Rectal smooth muscle tissue (tissue), 1 donor: ENCODE measurements at regions not wholly inside any gene's neighbourhood (a gene's known extent, or its start where the extent isn't known, plus 50 kb on each side); places are given as distances from the start of the nearest gene placed in this dataset.

Experiments used
- H3K27ac ChIP-seq: one replicate; pipeline ENCODE4 v1.7.0; 2013; ENCODE audit warnings: low read depth, low read length, inconsistent platforms
- H3K27me3 ChIP-seq: one replicate; pipeline ENCODE4 v1.7.0; 2013; ENCODE audit warnings: low read length; ENCODE audit not compliant: control insufficient read depth, insufficient read depth
- H3K36me3 ChIP-seq: one replicate; pipeline ENCODE4 v1.7.0; 2013; ENCODE audit warnings: low read length; ENCODE audit not compliant: control insufficient read depth, insufficient read depth
- H3K4me1 ChIP-seq: one replicate; pipeline ENCODE4 v1.7.0; 2013; ENCODE audit warnings: low read length; ENCODE audit not compliant: control insufficient read depth, insufficient read depth
- H3K4me3 ChIP-seq: one replicate; pipeline ENCODE4 v1.7.0; 2013; ENCODE audit warnings: low read length
- H3K9ac ChIP-seq: one replicate; pipeline ENCODE4 v1.7.0; 2013; ENCODE audit warnings: low read length

DNA sequence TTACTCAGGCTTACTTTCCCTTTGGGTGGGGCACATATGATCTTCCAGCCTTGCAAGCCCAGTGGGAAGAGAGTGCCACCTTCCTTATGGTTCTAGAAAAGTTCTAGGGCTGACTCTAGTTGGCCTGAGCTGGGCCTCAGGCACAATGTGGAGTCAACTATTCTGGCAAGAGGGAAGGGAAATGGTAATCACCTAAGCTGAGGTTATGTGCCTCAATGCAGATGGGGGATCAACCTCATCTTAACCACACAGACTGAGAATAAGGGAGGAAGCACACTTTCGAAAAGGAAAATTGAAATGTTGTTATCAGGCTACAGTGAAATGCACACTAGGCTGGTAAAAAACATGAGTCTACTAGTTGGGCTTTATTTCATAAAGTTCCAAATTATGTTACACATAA is 77.5 kb upstream of the RMST start:
- no peaks in the 10 kb centered on the region for H3K27me3 ChIP-seq
- no peak overlapping the region for H3K9ac ChIP-seq
- H3K4me3 ChIP-seq = no peak overlapping the region
- no peaks in the 10 kb centered on the region for H3K4me1 ChIP-seq
- H3K27ac ChIP-seq = no peak overlapping the region
- H3K36me3 ChIP-seq = no peaks in the 10 kb centered on the region

DNA sequence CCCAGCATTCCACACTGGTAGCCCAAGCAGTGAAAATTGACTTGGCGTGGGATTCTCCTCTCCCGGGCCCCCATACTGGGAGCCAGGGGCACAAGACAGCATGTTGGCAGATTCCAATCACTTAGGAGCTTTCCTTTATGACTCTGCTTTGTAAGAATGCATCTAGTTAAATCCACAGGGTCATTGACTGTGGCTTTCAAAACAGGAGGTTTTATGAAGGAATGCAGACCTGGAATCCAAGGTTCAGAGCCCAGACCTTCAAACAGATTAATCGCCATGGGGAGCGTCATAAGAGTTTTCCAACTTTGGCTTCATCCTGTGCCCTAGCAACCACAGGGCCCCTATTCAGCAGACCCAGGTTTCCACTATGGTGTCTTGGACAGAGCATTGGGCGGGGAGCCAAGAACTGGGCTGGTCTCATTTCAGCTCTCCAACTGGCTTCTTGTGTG is 76.4 kb upstream of the RMST start:
- no peak overlapping the region for H3K9ac ChIP-seq
- H3K27me3 ChIP-seq = no peaks in the 10 kb centered on the region
- H3K27ac ChIP-seq = no peak overlapping the region
- no peak overlapping the region for H3K4me3 ChIP-seq
- H3K4me1 ChIP-seq = no peaks in the 10 kb centered on the region
- H3K36me3 ChIP-seq = no peaks in the 10 kb centered on the region

DNA sequence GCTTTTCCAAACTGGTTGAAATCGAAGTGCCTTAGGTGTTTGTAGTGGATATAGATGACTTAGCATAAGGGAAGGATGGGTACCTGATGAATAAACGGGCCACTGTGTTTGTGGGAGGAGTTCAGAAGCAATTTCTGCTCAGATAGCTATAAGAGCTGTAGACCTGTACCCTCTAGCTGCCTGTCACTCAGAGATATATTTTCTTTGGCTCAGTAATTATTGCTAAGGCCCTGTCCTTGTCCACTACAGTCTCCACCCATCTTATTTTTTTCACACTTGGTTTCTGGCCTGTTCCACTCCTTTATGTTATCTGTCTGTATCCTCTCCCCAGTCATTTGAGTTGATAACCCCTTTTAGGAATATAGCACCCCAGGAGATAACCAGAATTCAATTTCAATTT is 74.8 kb upstream of the RMST start:
- no peak overlapping the region for H3K9ac ChIP-seq
- no peaks in the 10 kb centered on the region for H3K36me3 ChIP-seq
- H3K4me3 ChIP-seq = no peak overlapping the region
- no peaks in the 10 kb centered on the region for H3K4me1 ChIP-seq
- H3K27ac ChIP-seq = no peak overlapping the region
- H3K27me3 ChIP-seq = no peaks in the 10 kb centered on the region

DNA sequence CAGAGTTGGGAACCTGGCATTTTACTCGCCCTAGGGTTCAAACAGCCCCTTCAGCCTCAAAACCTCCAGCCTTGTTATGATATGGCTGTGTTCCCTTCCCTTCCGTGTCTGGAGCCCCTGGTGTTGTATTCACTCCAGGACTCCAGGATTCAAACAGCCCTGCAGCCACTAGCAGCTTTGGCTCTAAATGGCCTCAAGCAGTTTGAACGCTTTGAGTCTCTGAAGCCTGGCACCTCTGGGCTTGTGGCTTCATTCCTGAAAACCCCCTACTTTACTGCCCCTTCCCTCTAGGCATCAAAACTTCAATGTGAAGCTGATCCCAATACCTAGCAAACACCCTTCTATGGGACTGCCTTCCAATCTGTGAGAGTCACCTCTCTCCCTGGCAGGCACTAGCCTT is 67.9 kb upstream of the RMST start:
- no peak overlapping the region for H3K27ac ChIP-seq
- no peak overlapping the region for H3K9ac ChIP-seq
- no peak overlapping the region for H3K4me3 ChIP-seq
- H3K27me3 ChIP-seq = no peaks in the 10 kb centered on the region
- H3K4me1 ChIP-seq = no peaks in the 10 kb centered on the region
- H3K36me3 ChIP-seq = no peaks in the 10 kb centered on the region

DNA sequence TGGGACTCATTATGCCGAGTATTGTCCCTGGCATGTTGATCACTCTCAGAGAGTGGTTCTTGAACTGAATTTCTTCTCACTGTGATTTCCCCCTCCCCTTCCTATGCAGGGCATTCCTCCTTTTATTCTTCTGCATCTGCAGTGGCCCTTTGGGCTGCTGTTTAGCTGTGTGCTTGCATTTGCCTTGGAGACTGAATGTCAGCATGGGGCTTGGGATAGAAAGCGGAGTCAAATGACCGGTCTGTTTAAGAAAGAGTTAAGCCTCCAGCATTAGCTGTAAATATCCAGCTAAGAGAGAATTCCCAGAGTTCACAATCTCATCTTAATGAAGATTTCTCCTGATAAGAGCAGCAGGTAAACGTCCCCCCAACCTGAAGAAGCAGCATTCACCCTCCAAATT is 65.6 kb upstream of the RMST start:
- no peak overlapping the region for H3K9ac ChIP-seq
- no peak overlapping the region for H3K27ac ChIP-seq
- H3K36me3 ChIP-seq = no peaks in the 10 kb centered on the region
- H3K4me1 ChIP-seq = no peaks in the 10 kb centered on the region
- no peaks in the 10 kb centered on the region for H3K27me3 ChIP-seq
- H3K4me3 ChIP-seq = no peak overlapping the region

DNA sequence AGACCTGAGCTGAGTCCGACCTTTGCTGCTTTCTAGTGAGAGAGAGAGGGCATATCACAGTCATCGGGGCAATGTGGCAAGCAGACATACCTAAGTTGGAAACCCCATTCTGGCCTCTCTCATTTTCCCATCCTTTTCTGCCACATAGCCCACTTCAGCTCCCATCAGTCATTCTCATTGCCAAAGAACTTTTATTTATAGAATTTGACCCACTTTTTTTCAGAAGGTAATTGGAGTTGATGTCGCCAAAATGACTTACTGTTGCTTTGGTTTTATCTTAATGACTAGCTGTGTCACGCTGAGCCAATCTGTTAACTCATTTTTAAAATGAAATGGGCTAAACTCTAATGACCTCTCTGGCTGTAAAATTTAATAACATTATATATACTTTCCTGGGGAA is 63.9 kb upstream of the RMST start:
- Histone ChIP-seq H3K27me3 (no peaks in the 10 kb centered on the region), H3K9ac (no peak overlapping the region), H3K4me3 (no peak overlapping the region), H3K36me3 (no peaks in the 10 kb centered on the region), H3K4me1 (no peaks in the 10 kb centered on the region), H3K27ac (no peak overlapping the region)

DNA sequence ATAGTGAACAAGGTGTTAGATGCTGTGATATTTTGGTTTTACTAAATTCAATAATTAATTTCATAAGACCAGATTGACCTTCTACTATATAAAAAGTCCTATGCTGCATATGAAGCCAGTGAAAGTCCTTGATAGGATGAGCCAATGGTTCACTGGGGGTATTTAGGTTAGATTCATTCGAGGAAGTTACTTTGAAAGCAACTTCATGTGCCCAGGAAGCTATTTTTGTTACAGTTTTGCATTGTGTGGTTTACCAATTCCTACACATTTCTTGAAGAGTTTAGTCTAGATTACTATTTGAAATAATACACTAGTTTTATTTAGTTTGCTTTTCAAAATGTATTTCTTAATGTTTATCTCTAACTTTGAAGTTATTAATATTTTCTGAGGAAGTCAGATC is 58.5 kb upstream of the RMST start:
- Histone ChIP-seq H3K27ac (no peak overlapping the region), H3K27me3 (no peaks in the 10 kb centered on the region), H3K4me1 (no peaks in the 10 kb centered on the region), H3K4me3 (no peak overlapping the region), H3K36me3 (no peaks in the 10 kb centered on the region), H3K9ac (no peak overlapping the region)

DNA sequence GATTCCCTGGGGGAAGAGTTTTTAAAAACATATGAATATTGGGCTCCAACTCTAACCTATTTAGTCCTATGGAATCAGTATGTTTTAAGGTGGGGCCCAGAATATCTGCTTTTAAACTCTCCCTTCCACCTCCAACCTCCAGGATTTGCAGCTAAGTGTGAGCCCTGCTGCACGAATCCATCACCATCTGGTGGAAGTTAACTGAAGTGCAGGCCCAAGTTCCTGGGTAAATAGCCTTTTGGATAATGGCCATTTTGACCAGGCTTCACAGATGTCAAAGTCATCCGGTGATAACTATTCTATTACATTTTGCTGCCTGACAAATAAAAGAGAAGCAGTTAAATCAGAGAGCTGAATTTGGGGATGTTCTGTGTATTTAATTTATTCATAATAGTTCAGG is 58.1 kb upstream of the RMST start:
- H3K36me3 ChIP-seq = no peaks in the 10 kb centered on the region
- H3K27ac ChIP-seq = no peak overlapping the region
- no peak overlapping the region for H3K4me3 ChIP-seq
- no peaks in the 10 kb centered on the region for H3K4me1 ChIP-seq
- H3K9ac ChIP-seq = no peak overlapping the region
- no peaks in the 10 kb centered on the region for H3K27me3 ChIP-seq

DNA sequence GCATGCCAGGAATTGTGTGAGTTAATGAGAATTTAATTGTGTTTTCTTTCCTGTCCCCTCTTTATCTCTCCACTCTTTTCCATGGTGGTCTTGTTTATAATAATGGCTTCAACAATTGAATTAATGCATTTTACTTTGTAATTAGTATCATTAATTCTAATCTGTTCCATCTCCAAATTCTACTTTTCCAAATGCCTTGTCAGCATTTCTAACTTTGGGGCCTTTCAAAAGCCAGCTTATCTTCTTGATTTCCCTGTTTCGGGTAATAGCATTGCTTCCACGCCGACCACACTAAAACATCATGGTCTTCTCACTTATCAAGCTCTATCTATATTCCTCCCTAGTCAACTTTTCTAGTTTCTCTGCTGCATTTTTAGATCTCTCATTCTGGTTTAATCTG is 54.2 kb upstream of the RMST start:
- Histone ChIP-seq H3K36me3 (no peaks in the 10 kb centered on the region), H3K4me1 (no peaks in the 10 kb centered on the region), H3K9ac (no peak overlapping the region), H3K27me3 (no peaks in the 10 kb centered on the region), H3K27ac (no peak overlapping the region), H3K4me3 (no peak overlapping the region)

DNA sequence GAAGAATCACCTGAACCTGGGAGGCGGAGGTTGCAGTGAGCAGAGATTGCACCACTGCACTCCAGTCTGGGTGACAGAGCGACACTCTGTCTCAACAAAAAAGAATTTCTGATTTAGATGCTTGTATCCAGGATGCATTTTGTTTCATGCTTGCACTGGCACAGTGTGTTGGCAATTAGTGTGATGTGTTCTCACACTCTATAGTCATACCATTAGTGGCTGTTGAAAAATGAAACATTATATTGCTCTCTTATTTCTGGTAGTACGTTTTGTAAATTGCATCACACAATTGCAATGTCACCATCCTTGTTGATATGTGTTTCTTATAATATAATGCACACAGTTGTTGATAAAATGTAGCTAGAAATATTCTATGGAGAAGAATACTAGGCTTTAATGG is 51.3 kb upstream of the RMST start:
- Histone ChIP-seq H3K4me1 (no peaks in the 10 kb centered on the region), H3K27me3 (no peaks in the 10 kb centered on the region), H3K27ac (no peak overlapping the region), H3K4me3 (no peak overlapping the region), H3K9ac (no peak overlapping the region), H3K36me3 (no peaks in the 10 kb centered on the region)
